ENCODE measurements at regions not wholly inside any gene's neighbourhood (a gene's known extent, or its start where the extent isn't known, plus 50 kb on each side); places are given as distances from the start of the nearest gene placed in this dataset.

DNA sequence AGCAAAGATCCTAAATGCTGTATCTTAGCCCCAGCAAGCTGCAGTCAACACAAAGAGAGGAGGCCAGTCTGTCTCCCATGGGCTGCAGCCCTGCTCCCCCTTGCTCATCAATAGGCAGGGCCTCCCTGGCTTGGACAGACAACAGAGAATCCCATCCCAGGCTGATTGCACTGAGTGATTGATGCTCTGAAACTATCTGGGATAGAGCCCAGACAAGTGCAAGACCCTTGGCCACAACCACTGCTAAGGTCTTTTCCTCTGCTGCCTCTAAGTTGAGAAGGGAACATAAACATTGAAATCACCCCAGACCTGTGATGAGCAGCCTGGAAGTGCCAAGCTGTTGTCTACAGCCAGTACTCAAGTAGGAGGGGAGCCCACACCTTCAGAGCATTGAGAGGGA, 661.0 kb upstream of the CDH18 start:
- no peaks in the 10 kb centered on the region for H4K20me1 ChIP-seq
- H3K36me3 ChIP-seq: no peaks in the 10 kb centered on the region
- no peaks in the 10 kb centered on the region for H3K4me1 ChIP-seq
- no peak for TF ChIP-seq Cebpa-rat (IDR thresholded peaks at IDR 0.05)
- no peak overlapping the region for H3K9ac ChIP-seq
- H3K4me3 ChIP-seq: no peak overlapping the region
- no peak overlapping the region for H3K27ac ChIP-seq
- H3K27me3 ChIP-seq: no peaks in the 10 kb centered on the region
- H3K4me2 ChIP-seq: no peak overlapping the region
- no peaks in the 10 kb centered on the region for H3K9me3 ChIP-seq (replicated peaks in 1 of 11)

DNA sequence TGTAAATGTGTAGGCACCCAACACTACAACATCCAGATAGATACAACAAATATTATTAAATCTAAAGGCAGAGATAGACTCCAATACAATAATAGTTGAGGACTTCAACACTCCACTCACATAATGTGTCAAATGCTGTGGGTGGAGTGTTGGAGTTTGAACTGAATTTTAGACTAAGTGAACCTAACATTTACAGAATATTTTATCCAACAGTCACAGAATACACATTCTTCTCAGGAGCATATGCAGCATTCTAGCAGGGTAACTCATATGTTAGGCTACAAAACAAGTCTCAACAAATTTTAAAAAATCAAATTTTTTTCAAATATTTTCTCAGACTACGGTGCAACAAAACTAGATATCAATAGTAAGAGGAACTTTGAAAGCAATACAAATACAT, 648.7 kb upstream of the CDH18 start:
- no peak overlapping the region for H3K4me2 ChIP-seq
- TF ChIP-seq Cebpa-rat (IDR thresholded peaks at IDR 0.05): no peak

DNA sequence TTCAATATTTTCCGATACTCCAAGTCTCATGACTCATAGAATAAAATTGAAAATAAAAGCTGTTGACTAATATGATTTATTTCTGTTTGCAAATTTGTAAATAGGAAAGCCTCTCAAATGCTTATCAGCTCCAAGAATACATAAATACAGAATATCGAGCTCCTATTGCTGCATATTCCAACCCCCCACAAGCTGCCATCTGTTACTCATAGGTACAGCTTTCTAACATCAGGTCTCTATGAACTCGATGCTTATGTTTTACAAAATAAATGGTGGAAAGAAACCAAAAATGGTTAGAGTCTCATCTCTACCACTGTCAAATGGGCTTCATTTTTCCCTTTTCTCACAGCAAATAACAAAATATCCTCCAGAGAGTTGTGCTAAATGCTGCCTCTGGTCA, 631.6 kb upstream of the CDH18 start:
- Histone ChIP-seq H3K4me3 (no peak overlapping the region), H3K4me1 (no peaks in the 10 kb centered on the region), H3K4me2 (no peak overlapping the region), H4K20me1 (no peaks in the 10 kb centered on the region), H3K9ac (no peak overlapping the region), H3K9me3 (replicated peaks in 1 of 11) (no peaks in the 10 kb centered on the region), H3K36me3 (no peaks in the 10 kb centered on the region), H3K27ac (no peak overlapping the region), H3K27me3 (no peaks in the 10 kb centered on the region)
- TF ChIP-seq Cebpa-rat (IDR thresholded peaks at IDR 0.05): no peak

More for the DNA sequence above, 648.7 kb upstream of the CDH18 start:
- no peak overlapping the region for H3K9ac ChIP-seq
- no peak overlapping the region for H3K4me3 ChIP-seq
- no peaks in the 10 kb centered on the region for H3K4me1 ChIP-seq
- H3K9me3 ChIP-seq (replicated peaks in 1 of 11): 0 out of 22 replicates have a peak, but pooled peaks cover 0 to 5% (median 0%) of the 10 kb centered on the region in 11 experiments
- H3K36me3 ChIP-seq: no peaks in the 10 kb centered on the region
- no peak overlapping the region for H3K27ac ChIP-seq
- no peaks in the 10 kb centered on the region for H4K20me1 ChIP-seq
- no peaks in the 10 kb centered on the region for H3K27me3 ChIP-seq

DNA sequence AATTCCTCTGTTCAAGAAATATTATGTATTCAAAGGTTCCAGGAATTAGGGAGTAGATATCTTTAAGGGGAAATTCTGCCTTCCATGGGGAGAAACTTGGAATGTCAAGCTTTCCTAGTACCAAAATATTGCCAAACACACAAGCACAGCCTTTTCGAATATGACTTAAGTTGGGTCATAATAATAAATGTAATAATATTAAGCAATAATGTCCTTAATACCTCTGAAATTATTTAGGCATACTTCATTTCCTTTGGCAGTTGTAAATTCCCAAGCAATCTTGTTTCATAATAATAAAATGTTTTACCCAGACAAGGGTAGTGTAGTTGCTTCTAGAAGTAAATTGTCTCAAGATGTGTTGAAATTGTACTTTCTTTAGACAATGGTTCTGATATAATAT, 630.3 kb upstream of the CDH18 start:
- no peak for TF ChIP-seq Cebpa-rat (IDR thresholded peaks at IDR 0.05)

DNA sequence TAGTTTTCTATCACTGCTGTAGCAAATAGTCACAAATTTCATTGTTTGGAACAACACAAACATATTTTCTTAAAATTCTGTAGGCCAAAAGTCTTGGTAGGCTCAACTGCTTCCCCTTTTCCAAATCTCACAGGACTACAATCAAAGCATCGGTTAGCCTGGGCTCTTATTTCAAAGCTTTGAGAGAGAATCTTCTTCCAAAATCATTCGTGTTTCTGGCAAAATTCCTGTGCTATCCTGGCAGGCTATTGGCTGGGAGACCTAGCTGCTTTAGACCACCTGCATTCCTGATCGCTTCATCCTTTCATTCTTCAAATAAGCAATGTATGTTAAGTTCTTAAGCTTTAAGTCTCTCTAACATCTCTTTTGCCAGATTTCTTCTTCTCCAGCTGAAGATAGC, 629.8 kb upstream of the CDH18 start:
- Histone ChIP-seq H3K4me1 (no peaks in the 10 kb centered on the region), H3K4me3 (no peak overlapping the region), H3K27me3 (no peaks in the 10 kb centered on the region), H3K36me3 (no peaks in the 10 kb centered on the region), H3K4me2 (no peak overlapping the region), H3K9ac (no peak overlapping the region), H3K27ac (no peak overlapping the region), H4K20me1 (no peaks in the 10 kb centered on the region), H3K9me3 (replicated peaks in 1 of 11) (peaks cover 0 to 5% (median 5%) of the 10 kb centered on the region in 11 experiments; a peak in 9 of 22 replicates)
- TF ChIP-seq Cebpa-rat (IDR thresholded peaks at IDR 0.05): no peak

More for the DNA sequence above, 630.3 kb upstream of the CDH18 start:
- Histone ChIP-seq H4K20me1 (no peaks in the 10 kb centered on the region), H3K9ac (no peak overlapping the region), H3K27me3 (no peaks in the 10 kb centered on the region), H3K27ac (no peak overlapping the region), H3K4me2 (no peak overlapping the region), H3K4me1 (no peaks in the 10 kb centered on the region), H3K9me3 (replicated peaks in 1 of 11) (peaks cover 0 to under 1% (median 0%) of the 10 kb centered on the region in 11 experiments; a peak in 1 of 22 replicates), H3K36me3 (no peaks in the 10 kb centered on the region), H3K4me3 (no peak overlapping the region)

DNA sequence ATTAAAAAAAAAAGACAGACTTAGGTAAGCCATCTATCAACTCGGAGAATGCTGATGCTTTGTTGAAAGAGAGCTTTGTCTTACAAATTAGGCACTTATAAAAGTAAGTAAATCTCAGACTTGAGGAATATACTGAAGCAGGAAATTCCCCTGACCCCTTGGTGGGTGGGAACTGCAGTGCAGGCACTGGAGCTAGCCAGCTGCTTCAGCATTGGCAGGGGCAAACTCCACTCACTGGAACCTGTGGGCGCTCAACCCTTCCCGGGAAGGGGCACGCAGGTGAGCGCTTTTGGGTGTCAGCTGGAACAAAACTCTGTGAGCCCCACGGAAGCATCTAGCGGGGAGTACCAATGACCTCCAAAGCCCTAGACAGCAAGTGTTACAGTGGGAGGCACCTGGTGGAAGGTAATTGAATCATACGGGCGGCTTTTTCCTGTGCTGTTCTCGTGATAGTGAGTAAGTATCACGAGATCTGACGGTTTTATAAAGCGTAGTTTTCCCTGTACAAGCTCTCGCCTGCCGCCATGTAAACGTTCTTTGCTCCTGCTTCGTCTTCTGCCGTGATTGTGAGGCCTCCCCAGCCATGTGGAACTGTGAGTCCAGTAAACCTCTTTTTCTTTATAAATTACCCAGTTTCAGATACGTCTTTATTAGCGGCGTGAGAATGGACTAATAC, 628.0 kb upstream of the CDH18 start:
- Histone ChIP-seq H3K36me3 (no peaks in the 10 kb centered on the region), H3K27me3 (no peaks in the 10 kb centered on the region), H3K4me3 (no peak overlapping the region), H3K27ac (no peak overlapping the region), H3K4me2 (no peak overlapping the region), H3K9ac (no peak overlapping the region), H4K20me1 (no peaks in the 10 kb centered on the region), H3K4me1 (no peaks in the 10 kb centered on the region), H3K9me3 (replicated peaks in 1 of 11) (peaks cover 0 to 8% (median 7%) of the 10 kb centered on the region in 11 experiments; a peak in 9 of 22 replicates)
- no peak for TF ChIP-seq Cebpa-rat (IDR thresholded peaks at IDR 0.05)

DNA sequence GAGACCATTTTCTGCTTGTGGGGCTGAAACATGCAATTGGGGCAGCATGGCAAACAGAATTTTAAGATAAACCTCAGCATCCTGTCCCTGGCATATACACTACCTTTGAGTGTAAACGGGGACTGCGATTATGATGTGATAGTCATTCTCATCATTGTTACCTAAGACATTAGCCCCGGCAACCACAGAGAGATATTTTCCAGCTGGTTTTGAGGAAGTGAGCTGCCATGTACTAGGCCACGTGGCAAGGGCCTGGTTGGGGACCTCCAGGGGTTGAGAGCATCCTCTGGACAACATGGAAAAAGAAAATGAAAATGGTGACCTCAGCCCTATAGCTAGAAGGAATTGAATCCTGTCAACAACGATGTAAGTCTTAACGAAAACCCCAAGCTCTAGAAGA, 623.6 kb upstream of the CDH18 start:
- no peak for TF ChIP-seq Cebpa-rat (IDR thresholded peaks at IDR 0.05)
- no peak overlapping the region for H3K9ac ChIP-seq
- H3K9me3 ChIP-seq (replicated peaks in 1 of 11): peaks cover 0 to 8% (median 7%) of the 10 kb centered on the region in 11 experiments; a peak in 9 of 22 replicates
- no peaks in the 10 kb centered on the region for H3K36me3 ChIP-seq
- no peaks in the 10 kb centered on the region for H4K20me1 ChIP-seq
- no peak overlapping the region for H3K27ac ChIP-seq
- no peaks in the 10 kb centered on the region for H3K27me3 ChIP-seq
- H3K4me1 ChIP-seq: peaks cover 0 to 11% (median 0%) of the 10 kb centered on the region in 10 experiments; a peak in 3 of 20 replicates
- no peak overlapping the region for H3K4me2 ChIP-seq
- H3K4me3 ChIP-seq: no peak overlapping the region

DNA sequence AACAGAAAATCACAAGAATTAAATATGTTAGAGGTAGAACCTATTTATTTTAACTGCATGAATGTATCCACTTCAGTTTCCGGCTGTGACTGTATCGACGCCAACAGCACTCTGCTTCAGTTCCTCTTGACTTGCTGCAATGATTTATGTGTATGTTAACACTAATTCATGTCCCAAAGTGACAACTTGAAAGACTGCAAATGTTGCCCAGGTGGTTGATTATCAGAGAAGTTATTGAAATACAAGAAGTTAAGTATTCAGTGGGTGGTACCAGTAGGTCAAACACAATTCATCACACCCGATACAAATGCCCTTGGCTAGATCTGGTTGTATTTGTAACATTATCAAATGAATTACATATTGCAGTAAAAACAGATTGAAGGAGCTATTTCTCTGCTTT, 622.7 kb upstream of the CDH18 start:
- H3K4me2 ChIP-seq: no peak overlapping the region
- H4K20me1 ChIP-seq: no peaks in the 10 kb centered on the region
- no peak overlapping the region for H3K9ac ChIP-seq
- no peaks in the 10 kb centered on the region for H3K27me3 ChIP-seq
- no peaks in the 10 kb centered on the region for H3K36me3 ChIP-seq
- H3K4me3 ChIP-seq: no peak overlapping the region
- H3K4me1 ChIP-seq: peaks cover 0 to 11% (median 0%) of the 10 kb centered on the region in 10 experiments; a peak in 3 of 20 replicates
- TF ChIP-seq Cebpa-rat (IDR thresholded peaks at IDR 0.05): no peak
- H3K9me3 ChIP-seq (replicated peaks in 1 of 11): peaks cover 0 to 8% (median 7%) of the 10 kb centered on the region in 11 experiments; a peak in 9 of 22 replicates
- H3K27ac ChIP-seq: no peak overlapping the region

DNA sequence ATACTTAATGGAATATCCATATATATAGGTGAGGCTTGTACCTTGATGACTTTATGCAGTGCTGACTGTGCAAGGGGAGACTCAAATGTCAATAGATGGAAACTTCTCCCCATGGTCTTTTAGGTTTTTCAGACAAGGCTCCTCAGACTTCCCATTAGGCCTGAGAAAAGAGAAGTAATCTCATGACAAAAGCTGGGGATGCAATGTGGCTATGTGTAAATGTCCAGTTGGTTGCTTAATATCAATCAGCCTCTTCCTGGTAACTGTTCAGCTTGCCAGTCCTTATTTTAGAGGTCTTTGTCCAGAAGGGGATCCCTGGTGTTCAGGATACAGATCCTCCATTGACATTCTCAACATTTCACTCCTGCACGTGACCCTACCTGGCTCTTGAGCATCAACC, 621.1 kb upstream of the CDH18 start:
- no peak for TF ChIP-seq Cebpa-rat (IDR thresholded peaks at IDR 0.05)
- H3K4me2 ChIP-seq: peak overlapping the region in 2 of 11 experiments; percentile 19 to 36; a peak in 3 of 22 replicates

DNA sequence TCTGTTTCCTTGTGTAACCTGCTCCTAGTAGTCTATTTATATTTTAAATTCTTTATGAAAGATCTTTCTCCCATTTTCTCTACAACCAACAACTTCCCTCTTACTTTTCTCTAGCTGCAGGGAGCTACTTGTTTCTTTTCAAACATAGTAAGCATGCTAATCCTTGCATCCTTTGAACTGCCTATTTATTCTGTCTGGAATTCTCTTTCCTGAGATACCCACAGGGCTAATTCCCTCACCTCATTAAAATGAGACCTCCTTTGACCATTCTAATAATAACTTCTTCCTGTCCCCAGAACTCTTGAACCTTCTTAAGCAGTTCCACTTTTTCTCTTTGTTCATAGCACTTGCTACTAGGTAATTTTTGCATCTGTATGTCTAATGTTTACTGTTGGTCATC, 620.6 kb upstream of the CDH18 start:
- Histone ChIP-seq H3K4me2 (peak overlapping the region in 1 of 11 experiments; percentile 36; a peak in 1 of 22 replicates), H3K4me1 (peaks cover 0 to 11% (median 0%) of the 10 kb centered on the region in 10 experiments; a peak in 3 of 20 replicates), H3K4me3 (no peak overlapping the region), H3K9ac (no peak overlapping the region), H4K20me1 (no peaks in the 10 kb centered on the region), H3K36me3 (no peaks in the 10 kb centered on the region), H3K27me3 (no peaks in the 10 kb centered on the region), H3K9me3 (replicated peaks in 1 of 11) (peaks cover 0 to 8% (median 7%) of the 10 kb centered on the region in 11 experiments; a peak in 9 of 22 replicates), H3K27ac (no peak overlapping the region)
- TF ChIP-seq Cebpa-rat (IDR thresholded peaks at IDR 0.05): no peak

More for the DNA sequence above, 621.1 kb upstream of the CDH18 start:
- Histone ChIP-seq H3K9me3 (replicated peaks in 1 of 11) (peaks cover 0 to 8% (median 7%) of the 10 kb centered on the region in 11 experiments; a peak in 9 of 22 replicates), H3K4me3 (no peak overlapping the region), H3K27me3 (no peaks in the 10 kb centered on the region), H3K4me1 (peaks cover 0 to 11% (median 0%) of the 10 kb centered on the region in 10 experiments; a peak in 3 of 20 replicates), H3K36me3 (no peaks in the 10 kb centered on the region), H3K27ac (no peak overlapping the region), H3K9ac (no peak overlapping the region), H4K20me1 (no peaks in the 10 kb centered on the region)

Data from BLaER1 treated with 17β-estradiol and CSF1 and Interleukin-3, amounts not matched to agents 10 nM and 100 nM (cell line).